ENCODE measurements at regions not wholly inside any gene's neighbourhood (a gene's known extent, or its start where the extent isn't known, plus 50 kb on each side); places are given as distances from the start of the nearest gene placed in this dataset.

- TF ChIP-seq, protein P1, sequence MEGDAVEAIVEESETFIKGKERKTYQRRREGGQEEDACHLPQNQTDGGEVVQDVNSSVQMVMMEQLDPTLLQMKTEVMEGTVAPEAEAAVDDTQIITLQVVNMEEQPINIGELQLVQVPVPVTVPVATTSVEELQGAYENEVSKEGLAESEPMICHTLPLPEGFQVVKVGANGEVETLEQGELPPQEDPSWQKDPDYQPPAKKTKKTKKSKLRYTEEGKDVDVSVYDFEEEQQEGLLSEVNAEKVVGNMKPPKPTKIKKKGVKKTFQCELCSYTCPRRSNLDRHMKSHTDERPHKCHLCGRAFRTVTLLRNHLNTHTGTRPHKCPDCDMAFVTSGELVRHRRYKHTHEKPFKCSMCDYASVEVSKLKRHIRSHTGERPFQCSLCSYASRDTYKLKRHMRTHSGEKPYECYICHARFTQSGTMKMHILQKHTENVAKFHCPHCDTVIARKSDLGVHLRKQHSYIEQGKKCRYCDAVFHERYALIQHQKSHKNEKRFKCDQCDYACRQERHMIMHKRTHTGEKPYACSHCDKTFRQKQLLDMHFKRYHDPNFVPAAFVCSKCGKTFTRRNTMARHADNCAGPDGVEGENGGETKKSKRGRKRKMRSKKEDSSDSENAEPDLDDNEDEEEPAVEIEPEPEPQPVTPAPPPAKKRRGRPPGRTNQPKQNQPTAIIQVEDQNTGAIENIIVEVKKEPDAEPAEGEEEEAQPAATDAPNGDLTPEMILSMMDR (optimal IDR thresholded peaks at IDR 0.05 in 1 of 3, IDR thresholded peaks at IDR 0.05 in 1 of 3, conservative IDR thresholded peaks at IDR 0.05 in 1 of 3; ENCODE audit: extremely low read depth in 1 of 3, insufficient read depth in 2 of 3, low read length in 3 of 3) = no peak
- no peak for TF ChIP-seq EZH2 (IDR thresholded peaks at IDR 0.05; ENCODE audit: low read length)
These were observed 413.4 kb upstream of the ADAMTS5 start for GRCh38 chr21:27380303-27380702.
